Neuronal stem cell (in vitro differentiated cells): ENCODE measurements at regions not wholly inside any gene's neighbourhood (a gene's known extent, or its start where the extent isn't known, plus 50 kb on each side); places are given as distances from the start of the nearest gene placed in this dataset.
A peak's percentile ranks its signal among the peaks of the same experiment; 100 is the strongest.

Source experiments
- DNase-seq: peaks from one replicate; pipeline ENCODE4 v3.0.0-alpha.2; 2013; ENCODE audit warnings: low spot score
- H2AFZ ChIP-seq: one replicate; pipeline ENCODE4 v1.6.1; 2013; ENCODE audit warnings: mild to moderate bottlenecking, low read length, inconsistent platforms
- H2AK5ac ChIP-seq: 2 replicates; pipeline ENCODE4 v1.6.1; 2013; ENCODE audit warnings: low read depth, mild to moderate bottlenecking, inconsistent platforms, low read length, moderate library complexity, mixed read lengths
- H2BK120ac ChIP-seq: 2 replicates; pipeline ENCODE4 v1.6.1; 2013; ENCODE audit warnings: low read depth, mild to moderate bottlenecking, inconsistent platforms, low read length, moderate library complexity, mixed read lengths
- H2BK12ac ChIP-seq: one replicate; pipeline ENCODE4 v1.6.1; 2013; ENCODE audit warnings: low read length, inconsistent platforms
- H2BK15ac ChIP-seq: 2 replicates; pipeline ENCODE4 v1.6.1; 2013; ENCODE audit warnings: mild to moderate bottlenecking, low read length, inconsistent platforms, mixed read lengths
- H2BK5ac ChIP-seq: one replicate; pipeline ENCODE4 v1.6.1; 2013; ENCODE audit warnings: inconsistent platforms, mild to moderate bottlenecking, low read length, moderate library complexity
- H3K14ac ChIP-seq: one replicate; pipeline ENCODE4 v1.6.1; 2013; ENCODE audit warnings: low read length, inconsistent platforms
- H3K18ac ChIP-seq: 2 replicates; pipeline ENCODE4 v1.6.1; 2013; ENCODE audit warnings: low read length, inconsistent platforms
- H3K23ac ChIP-seq: 2 replicates; pipeline ENCODE4 v1.6.1; 2013; ENCODE audit warnings: low read depth, mild to moderate bottlenecking, mixed read lengths, low read length, inconsistent platforms; ENCODE audit not compliant: poor library complexity
- H3K27ac ChIP-seq: replicated peaks from 3 replicates; pipeline ENCODE4 v1.5.1; 2013; ENCODE audit warnings: low read length, inconsistent platforms
- H3K27me3 ChIP-seq, 3 experiments: 2 replicates each; pipeline ENCODE4 v1.6.1; 2013; ENCODE audit warnings: low read length in 3 of 3, mild to moderate bottlenecking in 2 of 3, inconsistent platforms in 1 of 3, low read depth in 1 of 3, mixed read lengths in 1 of 3, moderate library complexity in 1 of 3; ENCODE audit not compliant: control insufficient read depth in 3 of 3, insufficient read depth in 3 of 3
- H3K36me3 ChIP-seq, 2 donors: replicated peaks in 1 of 2; 2 replicates each; pipeline ENCODE4 v1.6.1; 2013; ENCODE audit warnings: low read length in 2 of 2; ENCODE audit not compliant: control insufficient read depth in 2 of 2, insufficient read depth in 2 of 2
- H3K4ac ChIP-seq: 2 replicates; pipeline ENCODE4 v1.6.1; 2013; ENCODE audit warnings: inconsistent platforms, mild to moderate bottlenecking, low read length, moderate library complexity
- H3K4me1 ChIP-seq, 2 donors: 1 replicate in 1 of 2; 2 replicates in 1 of 2; pipeline ENCODE4 v1.6.1; 2013; ENCODE audit warnings: low read length in 2 of 2, low read depth in 1 of 2; ENCODE audit not compliant: control insufficient read depth in 2 of 2, insufficient read depth in 1 of 2
- H3K4me2 ChIP-seq: one replicate; pipeline ENCODE4 v1.6.1; 2013; ENCODE audit warnings: mild to moderate bottlenecking, low read length, inconsistent platforms; ENCODE audit not compliant: insufficient read depth, poor library complexity, severe bottlenecking
- H3K4me3 ChIP-seq, 2 donors: 2 replicates each; pipeline ENCODE4 v1.5.1; 2013; ENCODE audit warnings: low read length in 2 of 2, mild to moderate bottlenecking in 2 of 2, inconsistent platforms in 1 of 2, moderate library complexity in 1 of 2
- H3K79me1 ChIP-seq: one replicate; pipeline ENCODE4 v1.6.1; 2013; ENCODE audit warnings: low read depth, mild to moderate bottlenecking, inconsistent platforms, low read length, moderate library complexity
- H3K9ac ChIP-seq: one replicate; pipeline ENCODE4 v1.6.1; 2013; ENCODE audit warnings: mild to moderate bottlenecking, low read depth, low read length, inconsistent platforms; ENCODE audit not compliant: poor library complexity
- H3K9me3 ChIP-seq, 2 donors: replicated peaks in 1 of 2; 2 replicates each; pipeline versions ENCODE3 to v1.6.1; 2013; ENCODE audit warnings: low read length in 2 of 2, mild to moderate bottlenecking in 2 of 2, inconsistent platforms in 1 of 2, low read depth in 1 of 2, mixed read lengths in 1 of 2, moderate library complexity in 1 of 2; ENCODE audit not compliant: control insufficient read depth in 2 of 2, insufficient read depth in 1 of 2
- H4K8ac ChIP-seq: one replicate; pipeline ENCODE4 v1.6.1; 2013; ENCODE audit warnings: low read depth, mild to moderate bottlenecking, inconsistent platforms, low read length, moderate library complexity
- H4K91ac ChIP-seq: one replicate; pipeline ENCODE4 v1.6.1; 2013; ENCODE audit warnings: low read length, low read depth, mild to moderate bottlenecking, inconsistent platforms; ENCODE audit not compliant: poor library complexity
- WGBS, 2 donors: extraction: QIAGEN DNeasy Blood & Tissue Kit; methylation state at CpG; one replicate each; pipeline ENCODE4 v1.1.7; 2013; ENCODE audit warnings: missing lambda C conversion rate in 2 of 2, mixed read lengths in 1 of 2; ENCODE audit not compliant: insufficient read length in 2 of 2, insufficient replicate concordance in 1 of 2; ENCODE audit errors: extremely low coverage in 2 of 2; 5-methylcytosine and 5-hydroxymethylcytosine counted together

DNA sequence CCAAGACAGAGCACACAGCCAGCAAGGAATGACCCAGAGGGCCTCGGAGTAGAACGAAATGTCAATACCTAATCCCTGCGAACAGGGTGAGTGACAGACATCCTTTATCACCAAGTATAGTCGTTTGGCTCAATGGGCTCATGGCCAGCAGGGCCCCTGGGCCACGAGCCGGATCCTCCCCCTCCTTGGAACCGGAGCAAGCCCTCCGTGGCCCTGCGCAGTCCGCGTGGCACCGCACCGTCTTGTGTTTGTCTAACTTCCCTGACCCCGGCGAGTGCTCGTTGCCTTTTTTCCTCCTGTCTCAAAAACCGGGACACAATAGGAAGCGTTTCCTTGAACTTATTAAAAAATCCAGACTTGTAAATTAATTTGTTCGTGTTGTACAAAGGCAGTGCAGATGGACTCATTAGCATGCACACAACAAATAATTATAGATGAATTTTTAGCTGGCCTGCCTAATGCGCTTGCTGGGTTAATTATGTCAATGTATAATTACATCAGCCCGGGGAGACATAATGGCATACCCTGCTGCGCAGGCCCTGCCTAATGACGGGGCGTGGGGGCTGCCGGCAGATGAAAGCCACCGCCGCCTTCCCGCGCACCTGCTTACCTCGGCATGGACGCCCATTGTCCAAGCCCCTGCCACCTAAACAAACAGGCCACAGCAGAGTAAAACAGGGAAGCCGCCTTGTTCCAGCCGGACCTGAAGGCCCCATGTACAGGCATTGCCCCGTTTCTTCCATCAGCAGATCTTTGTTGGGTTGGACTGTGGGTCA lies 81.6 kb downstream of the PHETA1 start:
- no peak overlapping the region for H2AK5ac ChIP-seq
- H3K27me3 ChIP-seq: no peaks in the 10 kb centered on the region
- H4K91ac ChIP-seq: no peak overlapping the region
- DNase-seq: no peak
- peak overlapping the region; percentile 53 for H3K18ac ChIP-seq
- H3K9ac ChIP-seq: no peak overlapping the region
- no CpG with 5 or more reads among the region's 34 CpGs for WGBS, 2 donors
- peaks cover 10 to 22% of the 10 kb centered on the region in 2 donors for H3K4me1 ChIP-seq
- H3K4me3 ChIP-seq: no peak overlapping the region
- no peaks in the 10 kb centered on the region for H3K36me3 ChIP-seq
- H2BK5ac ChIP-seq: no peak overlapping the region
- H2BK12ac ChIP-seq: no peak overlapping the region
- H3K79me1 ChIP-seq: no peaks in the 10 kb centered on the region
- H3K4ac ChIP-seq: no peak overlapping the region
- H4K8ac ChIP-seq: no peak overlapping the region
- H2BK120ac ChIP-seq: no peak overlapping the region
- no peak overlapping the region for H3K23ac ChIP-seq
- no peak overlapping the region for H2BK15ac ChIP-seq
- peaks cover 0 to 2% of the 10 kb centered on the region in 2 donors for H3K9me3 ChIP-seq
- no peak overlapping the region for H3K14ac ChIP-seq
- no peak overlapping the region for H3K27ac ChIP-seq
- no peak overlapping the region for H2AFZ ChIP-seq
- H3K4me2 ChIP-seq: no peak overlapping the region

DNA sequence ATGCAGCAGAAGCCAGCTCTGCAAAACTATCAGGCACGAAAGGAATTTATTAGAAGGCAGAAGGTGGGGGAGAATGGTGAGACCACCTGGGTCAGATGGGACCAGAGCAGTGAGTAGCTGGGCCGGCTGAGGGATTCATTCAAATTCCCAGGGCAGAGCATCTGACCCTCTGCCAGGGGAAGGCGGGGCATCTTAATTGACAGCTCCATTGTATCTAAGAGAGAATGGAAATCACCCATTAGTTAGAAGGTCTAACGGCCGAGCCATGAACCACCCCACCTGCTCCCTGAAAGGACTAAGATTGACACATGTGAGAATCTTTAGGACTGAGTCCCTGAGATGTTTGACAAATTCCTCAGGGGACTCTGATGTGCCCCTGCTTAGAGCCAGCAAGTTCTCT lies 83.7 kb downstream of the PHETA1 start:
- Histone ChIP-seq H2BK5ac (peak overlapping the region; percentile 35), H3K23ac (no peak overlapping the region), H4K91ac (no peak overlapping the region), H2BK120ac (no peak overlapping the region), H3K18ac (no peak overlapping the region), H3K36me3 (no peaks in the 10 kb centered on the region), H3K79me1 (no peaks in the 10 kb centered on the region), H2AFZ (no peak overlapping the region), H3K9me3 (peaks cover 3 to 7% of the 10 kb centered on the region in 2 donors), H2AK5ac (no peak overlapping the region), H3K14ac (no peak overlapping the region), H3K27me3 (no peaks in the 10 kb centered on the region), H3K4ac (no peak overlapping the region), H2BK15ac (no peak overlapping the region), H4K8ac (no peak overlapping the region), H3K4me1 (peaks cover 10 to 22% of the 10 kb centered on the region in 2 donors), H2BK12ac (no peak overlapping the region), H3K27ac (peak overlapping the region; percentile 48), H3K4me3 (no peak overlapping the region), H3K4me2 (no peak overlapping the region), H3K9ac (no peak overlapping the region)
- peak; percentile 40 for DNase-seq
- WGBS, 2 donors: no CpG with 5 or more reads among the region's 5 CpGs

DNA sequence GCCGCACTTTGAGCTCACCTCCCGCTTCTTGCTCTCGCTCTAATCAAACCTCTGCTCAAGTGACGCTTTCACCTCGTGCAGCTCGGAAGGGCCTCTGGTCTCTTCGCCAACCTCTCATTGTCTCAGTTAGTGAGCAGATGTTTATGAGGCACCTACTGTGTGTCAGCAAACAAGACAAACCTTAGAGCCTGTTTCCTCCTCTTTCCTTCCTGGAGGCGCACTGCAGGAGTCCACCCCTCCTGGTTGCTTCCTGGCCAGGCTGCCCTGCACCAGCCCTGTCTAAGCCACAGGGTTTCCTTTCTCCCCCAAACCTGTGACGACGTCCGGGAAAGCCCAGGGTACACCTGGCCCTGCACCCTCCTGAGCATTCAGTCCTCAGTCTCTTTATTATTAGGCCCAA lies 84.2 kb downstream of the PHETA1 start:
- no peak overlapping the region for H3K4me3 ChIP-seq
- no peak overlapping the region for H4K8ac ChIP-seq
- no peak overlapping the region for H2BK120ac ChIP-seq
- peaks cover 3 to 7% of the 10 kb centered on the region in 2 donors for H3K9me3 ChIP-seq
- H2BK5ac ChIP-seq: no peak overlapping the region
- H3K4me2 ChIP-seq: no peak overlapping the region
- H3K14ac ChIP-seq: no peak overlapping the region
- H3K27me3 ChIP-seq: no peaks in the 10 kb centered on the region
- no CpG with 5 or more reads among the region's 11 CpGs for WGBS, 2 donors
- no peak overlapping the region for H2AFZ ChIP-seq
- H3K9ac ChIP-seq: no peak overlapping the region
- peak overlapping the region; percentile 29 for H3K27ac ChIP-seq
- H3K4ac ChIP-seq: no peak overlapping the region
- no peaks in the 10 kb centered on the region for H3K79me1 ChIP-seq
- peak overlapping the region; percentile 9 for H3K18ac ChIP-seq
- no peak overlapping the region for H2AK5ac ChIP-seq
- H4K91ac ChIP-seq: no peak overlapping the region
- no peak overlapping the region for H3K23ac ChIP-seq
- H3K4me1 ChIP-seq: peaks cover 10 to 22% of the 10 kb centered on the region in 2 donors
- no peak overlapping the region for H2BK12ac ChIP-seq
- H2BK15ac ChIP-seq: no peak overlapping the region
- no peaks in the 10 kb centered on the region for H3K36me3 ChIP-seq
- no peak for DNase-seq

DNA sequence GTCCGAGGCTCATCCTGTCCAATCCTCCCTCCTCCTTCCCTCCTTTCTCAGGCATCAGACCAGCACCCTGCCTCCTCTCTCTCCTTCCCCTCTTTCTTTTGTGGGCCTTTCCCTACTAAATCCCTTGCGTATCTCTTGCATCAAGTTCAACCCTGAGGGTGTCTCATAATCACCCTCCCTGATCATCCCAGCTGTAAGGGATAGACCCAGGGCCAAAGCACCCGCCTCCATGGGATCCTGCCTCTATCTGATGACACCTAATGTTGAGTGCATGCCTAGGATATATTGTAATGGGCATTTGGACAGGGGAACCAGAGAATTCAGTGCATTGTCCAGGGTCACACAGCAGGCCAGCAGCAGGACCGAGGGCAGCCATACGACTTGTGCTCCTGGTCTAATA lies 84.9 kb downstream of the PHETA1 start:
- H3K9ac ChIP-seq: no peak overlapping the region
- H3K4me1 ChIP-seq: peaks cover 10 to 22% of the 10 kb centered on the region in 2 donors
- H2AFZ ChIP-seq: no peak overlapping the region
- H2BK15ac ChIP-seq: peak overlapping the region; percentile 64
- WGBS, 2 donors: no CpG with 5 or more reads among the region's 5 CpGs
- no peak overlapping the region for H3K18ac ChIP-seq
- H3K9me3 ChIP-seq: peaks cover 3 to 7% of the 10 kb centered on the region in 2 donors
- H3K4me3 ChIP-seq: no peak overlapping the region
- H3K23ac ChIP-seq: no peak overlapping the region
- peak overlapping the region; percentile 48 for H2BK120ac ChIP-seq
- H2BK12ac ChIP-seq: no peak overlapping the region
- peak overlapping the region; percentile 9 for H3K14ac ChIP-seq
- H4K8ac ChIP-seq: no peak overlapping the region
- no peak overlapping the region for H3K27ac ChIP-seq
- H3K4me2 ChIP-seq: no peak overlapping the region
- no peaks in the 10 kb centered on the region for H3K79me1 ChIP-seq
- H2BK5ac ChIP-seq: no peak overlapping the region
- H3K27me3 ChIP-seq: no peaks in the 10 kb centered on the region
- no peak overlapping the region for H4K91ac ChIP-seq
- H3K4ac ChIP-seq: no peak overlapping the region
- no peak for DNase-seq
- H3K36me3 ChIP-seq: no peaks in the 10 kb centered on the region
- peak overlapping the region; percentile 72 for H2AK5ac ChIP-seq
